GM21515 (cell line): ENCODE measurements at regions not wholly inside any gene's neighbourhood (a gene's known extent, or its start where the extent isn't known, plus 50 kb on each side); places are given as distances from the start of the nearest gene placed in this dataset.

Experiments
- ATAC-seq: cut with Tn5 transposase; IDR thresholded peaks from one replicate; pipeline ENCODE4 v1.9.1; 2021; ENCODE audit not compliant: unreplicated experiment

DNA sequence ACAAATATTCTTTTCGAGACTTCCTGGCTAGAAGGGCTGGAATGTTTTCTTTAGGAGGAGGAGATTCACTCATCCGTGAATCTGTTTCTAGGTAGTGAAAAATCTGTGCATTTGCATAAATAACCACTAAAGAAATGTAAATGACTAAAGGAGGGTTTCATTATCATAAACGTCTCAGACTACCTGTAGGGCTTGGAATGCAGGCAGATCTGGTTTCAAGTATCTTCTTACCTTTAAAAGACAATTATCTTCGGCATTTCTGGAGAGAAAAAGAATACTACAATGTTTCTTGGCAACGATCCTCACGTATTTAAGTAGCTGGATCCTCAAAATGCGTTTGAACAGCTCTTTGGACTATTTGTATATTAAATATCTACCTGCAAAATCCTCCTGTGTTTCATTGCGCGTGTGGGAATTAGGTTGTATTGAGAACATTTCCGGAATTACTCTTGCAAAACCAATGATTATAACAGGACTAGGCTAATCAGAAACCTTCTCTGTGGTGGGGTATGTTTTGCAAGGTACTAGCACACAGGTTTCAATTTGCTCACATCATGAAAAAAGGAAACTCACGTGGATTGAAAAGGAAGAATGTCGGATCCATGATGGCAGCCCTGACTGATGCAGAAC lies 291.1 kb upstream of the ARGLU1 start:
- no peak for ATAC-seq

DNA sequence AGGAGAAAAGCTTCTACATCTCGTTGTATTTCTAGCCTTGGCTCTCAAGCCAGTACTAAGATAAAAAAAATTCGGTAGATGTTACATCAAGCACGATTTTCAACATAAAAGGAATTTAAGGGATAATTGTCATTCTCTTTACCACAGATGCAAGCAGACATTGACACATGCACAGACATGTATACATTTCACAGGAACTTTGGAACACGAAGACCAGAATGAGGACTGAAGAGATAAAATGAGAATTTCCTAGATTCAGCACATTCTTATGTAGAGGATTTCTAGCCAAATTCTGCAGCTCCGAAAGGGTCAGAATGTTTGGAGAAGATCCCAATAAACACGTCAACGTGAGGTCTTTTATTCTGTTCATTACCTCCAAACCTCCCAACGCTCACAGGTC lies 284.5 kb upstream of the ARGLU1 start:
- no peak for ATAC-seq

DNA sequence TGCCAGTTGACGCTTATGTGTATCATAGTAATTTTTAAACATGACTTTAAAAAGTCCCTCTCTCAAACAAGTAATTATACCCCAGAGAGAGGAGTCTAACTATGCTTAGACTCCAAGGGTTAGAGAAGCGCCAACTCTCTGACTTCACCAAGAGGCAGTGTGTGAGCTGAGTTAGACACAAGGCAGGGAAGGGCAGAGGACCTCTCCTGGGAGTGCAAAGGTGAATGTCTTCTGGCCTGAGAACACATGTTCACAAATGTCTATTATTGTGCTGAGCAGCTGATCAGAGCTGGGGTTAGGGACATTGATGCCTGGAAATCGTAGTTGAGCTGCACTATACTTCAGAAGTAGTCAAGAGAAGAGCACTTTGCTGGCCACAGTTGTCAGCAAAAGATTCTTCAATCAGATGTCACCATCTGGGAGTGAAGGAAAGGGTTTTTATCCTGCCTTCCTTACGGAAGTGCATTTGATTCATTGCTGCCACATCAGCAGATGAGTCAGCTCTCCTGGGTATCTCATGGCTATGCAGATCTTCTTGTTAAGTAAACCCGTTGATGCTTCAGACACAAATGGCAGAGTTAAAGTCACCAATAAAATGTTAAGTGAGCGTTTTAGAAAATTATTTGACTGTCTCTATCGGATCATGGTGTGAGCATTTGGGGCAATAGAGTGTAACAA lies 283.2 kb upstream of the ARGLU1 start:
- ATAC-seq: no peak

DNA sequence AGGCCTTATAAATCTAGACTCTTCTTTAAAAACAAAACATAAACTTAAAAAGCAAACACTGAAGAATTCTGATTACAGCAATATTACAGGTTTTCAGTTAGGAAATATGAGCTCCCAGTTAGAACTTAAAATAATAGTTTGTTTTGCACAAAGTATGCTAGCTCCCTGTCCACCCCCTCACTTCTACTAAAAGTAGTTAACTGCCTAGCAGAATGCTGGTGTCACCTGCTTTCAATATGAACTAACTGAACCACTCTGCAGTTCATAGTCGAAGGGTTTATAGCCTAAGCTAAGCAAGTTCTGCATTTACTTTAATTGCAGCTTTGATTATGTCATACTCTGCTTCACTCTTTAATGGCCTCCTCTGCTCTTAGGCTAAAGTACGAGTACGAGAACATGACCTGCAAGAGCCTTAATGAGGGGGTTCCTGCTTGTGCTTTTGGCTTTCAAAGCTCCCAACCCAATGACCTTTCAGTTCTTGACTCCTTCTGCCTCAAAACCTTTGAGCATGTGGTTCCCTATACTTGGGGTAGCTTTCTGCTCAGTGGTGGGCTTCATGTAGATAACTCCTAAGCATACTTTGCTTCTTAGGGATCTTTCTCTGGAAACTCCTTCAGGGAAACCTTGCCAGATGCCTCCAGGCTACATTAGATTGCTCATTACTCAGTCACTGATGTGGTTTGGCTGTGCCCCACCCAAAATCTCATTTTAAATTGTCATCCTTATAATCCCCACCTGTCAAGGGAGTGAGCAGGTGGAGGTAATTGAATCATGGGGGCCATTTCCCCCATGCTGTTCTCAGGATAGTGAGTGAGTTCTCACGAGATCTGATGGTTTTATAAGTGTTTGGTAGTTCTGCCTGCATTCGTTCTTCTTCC lies 278.9 kb upstream of the ARGLU1 start:
- no peak for ATAC-seq

DNA sequence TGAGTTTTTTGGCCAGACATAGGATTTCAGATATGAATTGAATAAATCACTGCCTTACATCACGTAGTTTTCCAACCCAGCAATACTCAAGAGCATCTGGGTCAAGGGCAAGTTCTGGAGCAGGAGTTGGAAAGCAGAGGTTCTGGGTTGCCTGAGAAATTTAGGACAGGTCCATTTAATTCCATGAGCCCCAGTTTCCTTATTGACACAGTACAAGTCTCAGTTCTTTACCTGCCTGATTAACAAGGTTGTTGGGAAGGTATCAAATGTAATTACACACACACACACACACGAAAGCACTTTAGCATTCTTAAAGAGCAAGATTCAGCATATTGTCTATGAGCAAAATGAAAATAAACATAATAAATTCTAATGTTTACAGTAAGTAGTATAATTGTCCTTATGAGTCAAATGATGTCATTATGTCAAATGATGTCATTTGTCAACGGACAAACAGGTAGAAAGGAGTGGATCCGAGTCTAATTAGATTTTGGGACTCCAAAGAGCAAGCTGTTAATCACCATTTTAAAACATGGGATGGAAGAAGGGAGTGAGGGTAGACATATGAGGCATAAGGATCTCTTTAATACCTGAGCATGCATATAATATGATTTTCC lies 268.4 kb upstream of the ARGLU1 start:
- no peak for ATAC-seq

DNA sequence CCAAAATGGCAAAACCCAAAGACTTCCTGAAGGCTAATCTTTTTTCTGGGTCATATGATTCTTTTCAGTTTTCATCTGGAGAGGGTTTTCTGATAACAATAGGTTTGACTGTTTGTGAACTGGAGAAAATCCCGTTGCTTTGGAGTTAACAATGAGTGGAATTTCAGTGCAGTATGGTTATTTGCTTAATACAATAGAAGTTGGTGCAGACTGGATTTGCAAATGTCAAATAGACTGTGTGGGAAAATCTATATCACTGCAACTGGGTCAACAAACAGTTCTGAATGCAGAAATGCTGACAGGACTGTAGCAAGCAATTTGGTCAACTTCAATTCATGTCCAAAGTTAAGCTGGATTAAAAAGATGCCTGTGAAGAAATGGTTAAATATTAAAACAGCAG lies 267.5 kb upstream of the ARGLU1 start:
- ATAC-seq: no peak

DNA sequence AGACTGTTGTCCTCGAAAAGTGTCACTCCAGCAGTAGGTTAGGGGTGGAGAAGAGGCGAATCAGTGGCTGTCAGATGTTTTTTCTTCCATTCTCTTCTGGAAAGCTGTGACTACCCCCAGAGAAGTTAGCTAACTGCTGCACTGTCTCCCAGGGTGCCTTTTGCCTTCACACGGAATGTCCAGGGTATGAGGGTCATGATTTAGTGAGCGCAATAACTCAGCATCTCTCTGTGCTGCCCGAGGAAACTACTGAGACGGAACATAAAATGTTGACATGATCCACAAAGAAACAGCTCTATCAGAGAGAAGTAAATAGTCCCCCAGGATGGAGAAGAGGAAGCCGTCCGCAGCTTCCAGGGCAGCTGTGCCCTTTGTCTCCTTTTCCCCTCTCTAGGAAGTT lies 254.0 kb upstream of the ARGLU1 start:
- ATAC-seq: no peak

DNA sequence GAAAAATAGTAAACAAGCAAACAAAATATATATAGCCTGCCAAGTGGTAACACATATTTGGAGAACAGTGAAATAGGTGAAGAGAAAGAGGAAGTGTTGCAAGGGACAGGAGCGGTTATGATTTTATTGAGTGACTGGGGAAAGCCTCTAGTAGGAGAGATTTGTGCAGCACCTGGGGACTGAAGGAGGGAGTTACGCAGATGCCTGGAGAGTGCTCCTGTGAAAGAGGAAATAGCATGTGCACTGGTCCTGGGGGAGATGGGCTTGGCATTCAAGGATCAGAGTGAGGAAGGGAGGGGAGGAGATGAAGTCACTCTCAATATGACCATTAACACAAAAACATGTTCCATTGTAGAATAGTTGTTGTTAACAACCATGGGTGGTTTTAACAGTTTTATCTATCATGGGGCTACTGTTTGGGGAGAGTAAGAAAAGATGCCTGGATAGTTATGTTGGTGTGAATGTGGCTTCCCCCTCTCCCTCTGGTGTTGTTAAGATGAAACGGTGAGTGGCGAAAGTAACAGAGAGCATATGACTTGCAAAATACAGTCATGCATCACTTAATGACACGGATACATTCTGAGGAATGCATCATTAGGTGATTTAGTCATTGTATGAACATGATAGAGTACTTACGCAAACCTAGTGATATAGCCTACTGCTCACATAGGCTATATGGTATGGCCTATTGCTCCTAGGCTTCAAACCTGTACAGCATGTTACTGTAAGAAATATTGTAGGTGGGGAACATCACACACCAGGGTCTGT lies 251.7 kb upstream of the ARGLU1 start:
- ATAC-seq: no peak

DNA sequence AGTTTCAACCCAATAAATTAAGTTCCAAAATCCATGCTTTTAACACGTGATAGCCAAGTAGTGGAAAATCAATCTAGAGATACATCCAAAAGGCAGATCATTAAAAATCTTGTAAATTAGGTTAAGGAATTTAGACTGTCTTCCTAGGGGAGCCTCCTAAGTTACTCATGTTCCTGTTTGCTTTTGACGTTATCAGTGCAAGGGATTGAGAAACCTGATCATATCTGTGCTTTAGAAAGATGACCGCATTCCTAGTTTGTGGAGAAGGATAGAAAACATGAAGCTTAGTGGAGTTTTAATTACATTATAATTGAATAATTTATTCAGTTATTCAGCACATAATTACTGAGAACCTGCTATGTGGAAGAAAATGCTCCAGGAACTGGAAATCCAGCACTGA lies 251.0 kb upstream of the ARGLU1 start:
- ATAC-seq: no peak

DNA sequence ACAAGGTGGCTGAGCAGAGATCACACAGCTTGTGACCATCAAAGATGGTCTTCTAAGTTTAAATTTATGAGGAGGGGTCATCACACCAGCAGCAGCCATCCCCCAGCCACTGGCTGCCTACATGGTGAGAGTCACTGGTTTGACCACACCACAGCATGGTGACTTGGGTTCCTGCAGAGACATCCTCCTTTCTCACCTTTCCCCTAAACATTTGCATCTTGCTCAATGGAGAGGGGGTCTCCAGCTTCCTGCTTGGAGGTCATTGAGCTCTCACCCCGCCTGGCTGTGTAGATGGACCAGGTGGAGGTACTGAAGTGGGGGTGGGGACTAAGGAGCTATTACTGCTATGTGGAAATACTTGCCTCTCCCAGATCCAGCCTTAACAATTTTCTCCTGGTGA lies 247.6 kb upstream of the ARGLU1 start:
- ATAC-seq: no peak

DNA sequence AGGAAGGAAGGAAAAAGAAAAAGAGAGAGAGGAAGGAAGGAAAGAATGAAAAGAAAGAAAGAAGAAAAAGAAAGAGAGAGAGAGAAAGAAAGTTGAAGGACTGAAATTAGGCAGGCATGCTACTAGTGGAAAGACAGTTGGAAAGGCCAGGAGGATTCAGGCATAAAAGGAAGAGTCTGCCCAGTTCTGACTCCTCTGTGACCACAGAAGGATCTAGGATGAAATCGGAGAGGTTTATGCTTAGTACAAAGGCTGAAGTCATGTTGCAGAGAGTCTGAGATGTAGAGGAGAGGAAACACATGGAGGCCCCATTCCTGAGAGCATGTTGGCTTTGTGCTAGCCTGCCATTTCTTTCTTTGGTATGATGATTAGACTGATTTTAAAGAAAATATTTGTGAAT lies 246.5 kb upstream of the ARGLU1 start:
- no peak for ATAC-seq

DNA sequence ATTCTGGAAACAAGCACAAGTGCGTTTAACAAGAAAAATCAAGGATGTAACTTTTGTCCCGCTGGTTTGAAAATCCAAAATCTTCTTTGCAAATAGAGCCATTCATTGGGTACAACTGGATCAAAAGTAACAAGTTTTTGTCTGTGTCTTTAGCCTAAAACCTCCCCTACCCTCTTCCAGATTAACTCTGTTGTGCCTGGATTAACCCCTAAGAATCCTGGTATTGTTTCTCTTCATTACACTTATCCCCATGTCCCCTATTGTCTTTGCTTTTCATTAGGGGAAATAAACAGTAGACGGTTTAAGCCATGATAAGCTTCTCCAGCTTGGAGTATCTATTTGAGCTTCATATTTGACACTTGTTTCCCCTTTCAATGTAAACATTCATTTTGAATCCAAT lies 242.1 kb upstream of the ARGLU1 start:
- no peak for ATAC-seq

DNA sequence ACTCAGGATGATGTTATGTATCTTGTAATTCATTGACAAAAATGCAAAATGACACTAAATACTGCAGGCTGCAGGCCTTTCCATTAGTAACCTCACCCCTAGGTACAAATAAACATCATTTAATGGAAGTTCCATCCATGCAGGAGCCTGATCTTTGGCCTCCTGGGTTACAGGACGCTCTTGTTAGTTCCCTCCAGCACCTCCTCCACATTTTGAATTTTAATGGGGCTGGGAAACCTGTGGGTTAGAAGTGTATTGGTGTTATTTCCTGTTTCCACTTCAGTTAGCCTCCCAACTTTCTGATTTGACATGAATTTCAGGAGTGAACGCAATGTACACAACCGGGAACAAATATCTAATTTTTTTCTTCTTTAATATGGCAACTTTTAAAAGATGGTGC lies 237.1 kb upstream of the ARGLU1 start:
- no peak for ATAC-seq

DNA sequence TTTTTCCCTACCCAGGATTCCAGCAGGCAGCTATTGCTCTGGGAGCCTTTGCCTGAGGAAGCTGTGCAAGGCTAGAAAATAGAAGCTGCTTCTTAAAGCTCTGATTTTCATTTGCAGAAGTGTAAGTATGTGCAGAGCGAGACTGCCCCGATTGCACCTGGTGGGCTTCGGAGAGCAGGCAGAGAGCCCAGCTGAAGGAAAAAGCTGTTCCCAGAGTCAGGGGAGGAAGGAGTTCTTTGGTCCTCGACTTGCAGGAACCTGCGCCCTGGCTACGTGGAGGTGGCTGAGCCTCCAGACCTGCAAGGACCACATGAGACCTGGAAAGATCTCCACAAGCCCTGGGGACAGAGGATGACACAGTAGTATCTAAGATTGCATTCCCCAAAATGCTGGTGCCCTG lies 235.0 kb upstream of the ARGLU1 start:
- ATAC-seq: no peak

DNA sequence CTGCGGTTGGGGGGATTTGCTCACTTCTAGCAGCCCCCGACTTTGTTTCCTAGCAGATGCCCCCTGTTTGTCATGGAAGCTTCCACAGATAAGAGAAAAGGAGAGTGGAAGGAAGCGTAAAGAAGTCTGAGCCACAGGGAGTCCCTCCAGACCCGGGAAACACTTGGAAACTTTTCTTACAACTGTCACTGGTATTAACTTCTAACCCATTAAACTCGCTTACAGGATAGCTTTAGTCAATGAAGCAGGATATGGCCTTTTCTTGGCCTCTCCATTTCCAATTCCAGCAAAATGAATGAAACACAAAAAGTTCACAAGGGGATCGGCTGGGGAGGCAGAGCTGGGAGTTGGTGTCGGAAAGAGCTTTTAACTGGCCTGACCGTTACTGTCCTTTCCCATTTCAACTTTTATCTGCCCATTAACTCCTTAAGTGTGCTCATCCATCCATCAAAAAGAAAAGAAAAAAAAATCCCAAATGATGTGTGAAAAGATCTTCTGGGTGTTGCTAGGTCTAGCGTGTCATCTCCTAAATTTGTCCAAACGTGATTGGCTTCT lies 231.9 kb upstream of the ARGLU1 start:
- ATAC-seq: no peak

DNA sequence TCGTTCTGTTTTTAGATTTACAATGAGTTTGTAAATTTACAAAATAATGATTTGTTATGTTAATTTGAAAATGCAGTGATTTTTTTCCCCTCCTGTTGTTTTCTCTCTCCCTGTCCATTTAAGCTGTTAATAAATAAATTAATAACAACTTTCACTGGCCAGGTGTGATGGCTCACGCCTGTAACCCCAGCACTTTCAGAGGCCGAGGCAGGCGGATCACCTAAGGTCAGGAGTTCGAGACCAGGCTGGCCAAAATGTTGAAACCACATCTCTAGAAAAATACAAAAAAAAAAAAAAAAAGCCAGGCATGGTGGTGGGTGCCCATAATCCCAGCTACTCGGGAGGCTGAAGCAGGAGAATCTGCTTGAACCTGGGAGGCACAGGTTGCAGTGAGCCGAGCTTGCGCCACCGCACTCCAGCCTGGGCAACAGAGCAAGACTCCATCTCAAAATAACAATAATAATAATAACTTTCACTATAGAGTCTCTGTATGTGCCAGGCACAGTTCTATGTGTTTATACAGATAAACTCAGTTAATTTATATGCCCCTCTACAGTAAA lies 229.2 kb upstream of the ARGLU1 start:
- no peak for ATAC-seq

DNA sequence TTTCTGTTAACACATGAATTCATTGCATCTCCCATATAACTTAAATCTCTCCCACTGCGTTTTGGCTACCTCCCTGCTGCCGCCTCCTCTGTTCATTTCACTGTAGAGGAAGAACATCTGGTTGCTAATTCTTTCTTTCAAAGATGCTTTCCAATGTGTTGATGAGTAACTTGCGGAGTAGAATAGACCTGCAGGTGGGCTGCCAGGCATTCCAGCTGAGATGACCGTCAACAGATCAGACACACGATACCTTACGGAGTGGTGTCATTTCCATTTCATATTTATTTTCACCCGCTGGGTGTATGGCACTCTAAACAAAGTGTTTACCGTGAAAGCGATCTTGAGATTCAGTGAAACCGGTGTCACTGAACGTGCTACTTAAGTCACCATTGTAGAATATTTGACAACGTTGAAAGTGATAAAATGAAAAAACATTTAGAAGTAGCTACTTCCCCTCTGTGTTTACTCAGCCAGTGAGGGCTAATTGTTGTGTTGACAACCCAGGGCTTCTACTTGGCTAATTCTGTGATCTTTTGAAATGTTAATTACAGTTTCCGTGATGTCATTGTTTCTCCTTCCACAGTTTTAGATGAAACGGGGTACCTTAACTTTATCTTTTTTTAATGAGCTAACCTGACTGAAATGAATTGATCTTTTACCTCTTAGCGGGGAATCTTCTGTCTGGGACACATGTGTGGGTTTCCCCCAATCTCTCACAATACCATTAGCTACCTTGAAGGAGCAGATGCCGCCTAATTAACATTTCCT lies 228.5 kb upstream of the ARGLU1 start:
- ATAC-seq: no peak

DNA sequence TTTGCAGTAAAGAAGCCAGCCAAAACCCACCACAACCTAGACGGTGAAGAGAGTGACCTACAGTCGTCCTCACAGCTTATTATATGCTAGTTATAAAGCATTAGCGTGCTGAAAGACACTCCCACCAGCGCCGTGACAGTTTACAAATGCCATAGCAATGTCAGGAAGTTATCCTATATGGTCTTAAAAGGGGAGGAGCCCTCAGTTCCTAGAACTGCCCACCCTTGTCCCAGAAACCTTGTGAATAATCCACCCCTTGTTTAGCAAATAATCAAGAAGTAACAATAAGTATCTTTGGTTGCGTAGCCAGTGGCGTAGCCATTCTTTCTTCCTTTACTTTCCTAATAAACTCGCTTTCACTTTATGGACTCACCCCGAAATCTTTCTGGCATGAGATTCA lies 227.9 kb upstream of the ARGLU1 start:
- ATAC-seq: no peak

DNA sequence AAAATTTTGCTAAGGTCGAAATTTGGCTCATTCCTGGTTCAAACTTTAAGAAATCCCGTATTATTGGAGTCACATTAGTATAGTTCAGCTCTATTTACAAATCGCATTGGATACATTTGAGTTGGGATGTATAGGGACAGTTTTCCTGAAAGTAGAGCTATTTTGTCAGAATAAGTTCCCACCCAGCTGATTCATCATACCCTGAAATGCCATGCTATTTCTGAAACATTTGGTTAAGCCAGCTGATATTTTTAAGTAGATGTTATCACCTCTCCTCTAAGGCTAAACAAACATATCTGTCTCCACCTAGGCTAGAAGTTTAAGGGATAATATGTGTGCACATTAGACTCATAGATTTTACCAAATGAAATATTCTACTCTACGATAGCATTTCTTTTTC lies 226.2 kb upstream of the ARGLU1 start:
- ATAC-seq: no peak

DNA sequence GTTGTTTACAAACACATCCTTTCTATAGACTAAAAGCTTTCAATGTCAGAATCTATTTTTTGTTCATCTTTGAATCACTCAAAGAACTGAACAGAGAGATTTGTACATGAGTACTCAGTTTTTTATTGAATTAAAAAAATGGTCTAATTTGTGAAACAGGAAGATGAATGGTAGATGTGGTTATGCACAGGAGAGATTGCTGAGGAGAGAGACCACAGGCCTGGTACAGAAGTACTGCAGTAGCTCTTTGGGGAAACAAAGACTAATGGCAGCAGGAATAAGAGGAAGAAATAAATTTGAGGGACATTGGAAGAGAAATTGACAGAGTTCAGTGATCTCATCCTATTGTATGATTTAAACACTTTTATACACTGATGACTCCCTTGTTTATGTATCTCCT lies 222.0 kb upstream of the ARGLU1 start:
- no peak for ATAC-seq
